ENCODE measurements at regions not wholly inside any gene's neighbourhood (a gene's known extent, or its start where the extent isn't known, plus 50 kb on each side); places are given as distances from the start of the nearest gene placed in this dataset.

DNA sequence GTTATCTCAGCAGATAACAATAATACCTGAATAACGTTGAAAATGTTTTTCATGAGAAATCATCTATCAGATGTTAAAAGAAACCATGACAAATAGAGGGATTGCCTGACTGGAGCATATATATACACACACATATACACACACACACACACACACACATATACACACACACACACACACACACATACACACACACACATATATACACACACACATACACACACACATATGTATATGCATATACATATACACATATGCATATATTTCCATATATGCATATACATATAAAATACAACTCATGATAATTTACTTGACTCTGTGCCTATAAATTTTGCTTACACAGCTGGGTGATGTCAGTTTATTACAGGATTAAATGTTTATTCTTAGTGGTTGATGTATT lies 847.3 kb upstream of the ADAMTS5 start:
- peaks cover 2% of the 10 kb centered on the region for H3K4me1 ChIP-seq (ENCODE audit: control insufficient read depth, insufficient read depth, low read depth, low read length)
- WGBS = 80% methylated on average over 1 of the region's 1 CpG
- H2BK12ac ChIP-seq (ENCODE audit: low read length in 2 of 2) = no peak overlapping the region
- H4K8ac ChIP-seq (ENCODE audit: low read length) = no peak overlapping the region
- no peak overlapping the region for H2BK15ac ChIP-seq (ENCODE audit: low read depth, poor library complexity, severe bottlenecking)
- H3K27me3 ChIP-seq (ENCODE audit: control insufficient read depth in 1 of 2, insufficient read depth in 1 of 2, low read length in 2 of 2) = no peaks in the 10 kb centered on the region
- no peaks in the 10 kb centered on the region for H3K79me1 ChIP-seq (replicated peaks; ENCODE audit: low read length, poor library complexity, severe bottlenecking)
- no peak overlapping the region for H3K27ac ChIP-seq (ENCODE audit: low read length, poor library complexity, severe bottlenecking)
- no peak overlapping the region for H3K4me2 ChIP-seq (ENCODE audit: low read length, poor library complexity, severe bottlenecking)
- no peak overlapping the region for H4K91ac ChIP-seq (ENCODE audit: low read length)
- no peak overlapping the region for H3K18ac ChIP-seq (ENCODE audit: low read depth in 1 of 2, low read length in 2 of 2)
- no peak overlapping the region for H3K4me3 ChIP-seq (ENCODE audit: insufficient read depth in 1 of 2, low read depth in 1 of 2, low read length in 2 of 2)
- no peaks in the 10 kb centered on the region for H3K9me3 ChIP-seq (ENCODE audit: control insufficient read depth, low read length)
- no peak overlapping the region for H3K23ac ChIP-seq (ENCODE audit: low read length in 2 of 2)
- H2AK5ac ChIP-seq (ENCODE audit: low read length, severe bottlenecking) = no peak overlapping the region
- no peak overlapping the region for H2AFZ ChIP-seq (ENCODE audit: low read depth, low read length)
- no peak overlapping the region for H3K14ac ChIP-seq (ENCODE audit: low read length in 2 of 2)
- H2BK120ac ChIP-seq (ENCODE audit: low read depth, low read length) = peak overlapping the region; percentile 15
- DNase-seq = no peak
- H2BK5ac ChIP-seq (ENCODE audit: low read depth, low read length, poor library complexity, severe bottlenecking) = no peak overlapping the region
- no peak overlapping the region for H3K9ac ChIP-seq (ENCODE audit: low read length)
- no peak overlapping the region for H3K4ac ChIP-seq (ENCODE audit: low read depth in 1 of 2, low read length in 2 of 2)
- no peaks in the 10 kb centered on the region for H3K36me3 ChIP-seq (ENCODE audit: control insufficient read depth in 1 of 2, insufficient read depth in 2 of 2, low read depth in 1 of 2, low read length in 2 of 2)

GRCh38 chr21:27813750-27814149 lies 846.9 kb upstream of the ADAMTS5 start:
- no peak overlapping the region for H3K9ac ChIP-seq (ENCODE audit: low read length)
- H3K4me3 ChIP-seq (ENCODE audit: insufficient read depth in 1 of 2, low read depth in 1 of 2, low read length in 2 of 2) = no peak overlapping the region
- H3K36me3 ChIP-seq (ENCODE audit: control insufficient read depth in 1 of 2, insufficient read depth in 2 of 2, low read depth in 1 of 2, low read length in 2 of 2) = no peaks in the 10 kb centered on the region
- no peak overlapping the region for H3K27ac ChIP-seq (ENCODE audit: low read length, poor library complexity, severe bottlenecking)
- no peak overlapping the region for H3K23ac ChIP-seq (ENCODE audit: low read length in 2 of 2)
- H2BK15ac ChIP-seq (ENCODE audit: low read depth, poor library complexity, severe bottlenecking) = no peak overlapping the region
- H3K27me3 ChIP-seq (ENCODE audit: control insufficient read depth in 1 of 2, insufficient read depth in 1 of 2, low read length in 2 of 2) = no peaks in the 10 kb centered on the region
- peak overlapping the region in 1 of 2 experiments; percentile 99 for H3K4ac ChIP-seq (ENCODE audit: low read depth in 1 of 2, low read length in 2 of 2)
- H2AFZ ChIP-seq (ENCODE audit: low read depth, low read length) = no peak overlapping the region
- H3K18ac ChIP-seq (ENCODE audit: low read depth in 1 of 2, low read length in 2 of 2) = peak overlapping the region; percentile 86 to 92
- no peaks in the 10 kb centered on the region for H3K79me1 ChIP-seq (replicated peaks; ENCODE audit: low read length, poor library complexity, severe bottlenecking)
- peaks cover 2% of the 10 kb centered on the region for H3K4me1 ChIP-seq (ENCODE audit: control insufficient read depth, insufficient read depth, low read depth, low read length)
- peak overlapping the region in 1 of 2 experiments; percentile 91 for H3K14ac ChIP-seq (ENCODE audit: low read length in 2 of 2)
- no peak overlapping the region for H3K4me2 ChIP-seq (ENCODE audit: low read length, poor library complexity, severe bottlenecking)
- H2AK5ac ChIP-seq (ENCODE audit: low read length, severe bottlenecking) = peak overlapping the region; percentile 62
- peak overlapping the region; percentile 86 for H2BK120ac ChIP-seq (ENCODE audit: low read depth, low read length)
- H2BK5ac ChIP-seq (ENCODE audit: low read depth, low read length, poor library complexity, severe bottlenecking) = no peak overlapping the region
- peak overlapping the region; percentile 86 to 99 for H2BK12ac ChIP-seq (ENCODE audit: low read length in 2 of 2)
- no peaks in the 10 kb centered on the region for H3K9me3 ChIP-seq (ENCODE audit: control insufficient read depth, low read length)
- peak overlapping the region; percentile 92 for H4K91ac ChIP-seq (ENCODE audit: low read length)
- no peak for DNase-seq
- peak overlapping the region; percentile 97 for H4K8ac ChIP-seq (ENCODE audit: low read length)
- 87% methylated on average over 8 of the region's 8 CpGs for WGBS

DNA sequence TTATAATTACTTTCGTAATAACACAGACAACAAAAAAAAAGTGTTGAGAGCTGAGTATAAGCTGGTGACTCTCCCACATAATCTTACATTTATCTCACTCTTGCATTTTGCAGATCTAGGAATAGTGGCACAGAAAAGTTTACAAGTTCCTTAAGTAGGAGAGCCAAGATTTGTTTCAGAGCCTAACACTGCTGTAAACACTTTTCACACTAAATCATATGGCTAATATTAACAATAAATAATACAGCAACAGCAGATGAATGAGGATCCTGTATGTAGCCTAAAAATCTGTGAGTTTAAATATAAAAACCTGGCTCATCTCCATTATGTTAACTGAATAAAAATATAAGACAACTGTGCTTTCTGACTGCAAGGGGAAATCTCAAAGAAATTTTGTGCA lies 846.5 kb upstream of the ADAMTS5 start:
- no peak overlapping the region for H3K4me2 ChIP-seq (ENCODE audit: low read length, poor library complexity, severe bottlenecking)
- H4K8ac ChIP-seq (ENCODE audit: low read length) = no peak overlapping the region
- no peak overlapping the region for H3K4ac ChIP-seq (ENCODE audit: low read depth in 1 of 2, low read length in 2 of 2)
- H3K27ac ChIP-seq (ENCODE audit: low read length, poor library complexity, severe bottlenecking) = no peak overlapping the region
- H2BK15ac ChIP-seq (ENCODE audit: low read depth, poor library complexity, severe bottlenecking) = no peak overlapping the region
- H2BK120ac ChIP-seq (ENCODE audit: low read depth, low read length) = peak overlapping the region; percentile 86
- WGBS = 80% methylated on average over 1 of the region's 1 CpG
- no peaks in the 10 kb centered on the region for H3K27me3 ChIP-seq (ENCODE audit: control insufficient read depth in 1 of 2, insufficient read depth in 1 of 2, low read length in 2 of 2)
- no peak overlapping the region for H2BK5ac ChIP-seq (ENCODE audit: low read depth, low read length, poor library complexity, severe bottlenecking)
- no peak overlapping the region for H3K4me3 ChIP-seq (ENCODE audit: insufficient read depth in 1 of 2, low read depth in 1 of 2, low read length in 2 of 2)
- DNase-seq = no peak
- no peaks in the 10 kb centered on the region for H3K79me1 ChIP-seq (replicated peaks; ENCODE audit: low read length, poor library complexity, severe bottlenecking)
- H3K23ac ChIP-seq (ENCODE audit: low read length in 2 of 2) = no peak overlapping the region
- no peak overlapping the region for H3K14ac ChIP-seq (ENCODE audit: low read length in 2 of 2)
- H4K91ac ChIP-seq (ENCODE audit: low read length) = no peak overlapping the region
- H2AFZ ChIP-seq (ENCODE audit: low read depth, low read length) = no peak overlapping the region
- H3K4me1 ChIP-seq (ENCODE audit: control insufficient read depth, insufficient read depth, low read depth, low read length) = peaks cover 2% of the 10 kb centered on the region
- H3K9me3 ChIP-seq (ENCODE audit: control insufficient read depth, low read length) = no peaks in the 10 kb centered on the region
- H2AK5ac ChIP-seq (ENCODE audit: low read length, severe bottlenecking) = no peak overlapping the region
- H3K18ac ChIP-seq (ENCODE audit: low read depth in 1 of 2, low read length in 2 of 2) = no peak overlapping the region
- no peaks in the 10 kb centered on the region for H3K36me3 ChIP-seq (ENCODE audit: control insufficient read depth in 1 of 2, insufficient read depth in 2 of 2, low read depth in 1 of 2, low read length in 2 of 2)
- no peak overlapping the region for H2BK12ac ChIP-seq (ENCODE audit: low read length in 2 of 2)
- no peak overlapping the region for H3K9ac ChIP-seq (ENCODE audit: low read length)

GRCh38 chr21:27812279-27812678 lies 845.4 kb upstream of the ADAMTS5 start:
- H3K14ac ChIP-seq (ENCODE audit: low read length in 2 of 2) = no peak overlapping the region
- peak overlapping the region; percentile 42 to 95 for H2BK12ac ChIP-seq (ENCODE audit: low read length in 2 of 2)
- H3K36me3 ChIP-seq (ENCODE audit: control insufficient read depth in 1 of 2, insufficient read depth in 2 of 2, low read depth in 1 of 2, low read length in 2 of 2) = no peaks in the 10 kb centered on the region
- H2BK5ac ChIP-seq (ENCODE audit: low read depth, low read length, poor library complexity, severe bottlenecking) = no peak overlapping the region
- peak overlapping the region; percentile 85 for H2BK120ac ChIP-seq (ENCODE audit: low read depth, low read length)
- H2BK15ac ChIP-seq (ENCODE audit: low read depth, poor library complexity, severe bottlenecking) = no peak overlapping the region
- H3K4me3 ChIP-seq (ENCODE audit: insufficient read depth in 1 of 2, low read depth in 1 of 2, low read length in 2 of 2) = no peak overlapping the region
- H3K4ac ChIP-seq (ENCODE audit: low read depth in 1 of 2, low read length in 2 of 2) = peak overlapping the region in 1 of 2 experiments; percentile 67
- H3K4me2 ChIP-seq (ENCODE audit: low read length, poor library complexity, severe bottlenecking) = no peak overlapping the region
- H3K4me1 ChIP-seq (ENCODE audit: control insufficient read depth, insufficient read depth, low read depth, low read length) = peaks cover 2% of the 10 kb centered on the region
- H3K18ac ChIP-seq (ENCODE audit: low read depth in 1 of 2, low read length in 2 of 2) = peak overlapping the region; percentile 57 to 70
- no peaks in the 10 kb centered on the region for H3K27me3 ChIP-seq (ENCODE audit: control insufficient read depth in 1 of 2, insufficient read depth in 1 of 2, low read length in 2 of 2)
- WGBS = 28% methylated on average over 2 of the region's 4 CpGs
- H3K27ac ChIP-seq (ENCODE audit: low read length, poor library complexity, severe bottlenecking) = no peak overlapping the region
- no peak overlapping the region for H2AFZ ChIP-seq (ENCODE audit: low read depth, low read length)
- H3K79me1 ChIP-seq (replicated peaks; ENCODE audit: low read length, poor library complexity, severe bottlenecking) = no peaks in the 10 kb centered on the region
- H4K8ac ChIP-seq (ENCODE audit: low read length) = peak overlapping the region; percentile 64
- peak; percentile 79 for DNase-seq
- H4K91ac ChIP-seq (ENCODE audit: low read length) = peak overlapping the region; percentile 61
- H2AK5ac ChIP-seq (ENCODE audit: low read length, severe bottlenecking) = peak overlapping the region; percentile 42
- no peaks in the 10 kb centered on the region for H3K9me3 ChIP-seq (ENCODE audit: control insufficient read depth, low read length)
- H3K23ac ChIP-seq (ENCODE audit: low read length in 2 of 2) = no peak overlapping the region
- H3K9ac ChIP-seq (ENCODE audit: low read length) = no peak overlapping the region
